GM20000 (cell line): ENCODE measurements at regions not wholly inside any gene's neighbourhood (a gene's known extent, or its start where the extent isn't known, plus 50 kb on each side); places are given as distances from the start of the nearest gene placed in this dataset.
"Not testable (repeated sequence)": the region's sequence is repeated elsewhere in the genome, so short reads cannot be mapped to it uniquely, and the experiment has no call there.

Source experiments
- DNase-seq: peaks from one replicate; pipeline ENCODE4 v3.0.0; 2012; ENCODE audit warnings: low spot score
- TF ChIP-seq, protein P1 (sequence below): IDR thresholded peaks from 2 replicates; pipeline ENCODE4 v1.5.1; 2012; ENCODE audit warnings: mild to moderate bottlenecking, control low read depth; ENCODE audit errors: extremely low read depth, missing control alignments

DNA sequence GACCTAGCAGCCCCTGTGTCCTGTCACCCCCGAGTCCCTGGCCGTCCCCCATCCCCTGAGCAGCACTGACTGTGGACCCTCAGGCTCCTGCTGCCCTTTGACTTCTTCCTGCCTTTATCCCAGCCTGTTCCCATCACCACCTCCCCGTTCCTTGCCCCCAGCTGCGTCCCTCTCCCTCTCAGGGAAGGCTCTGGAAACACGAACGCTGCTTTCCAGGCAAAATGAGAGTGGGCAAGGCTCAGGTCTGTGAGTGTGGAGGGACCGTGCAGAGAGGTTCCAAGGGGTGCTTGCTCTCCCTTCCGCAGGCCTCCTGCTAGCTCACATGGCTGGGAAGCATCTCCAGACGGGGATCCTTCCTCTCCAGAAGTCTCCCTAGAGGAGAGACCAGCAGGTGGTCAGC lies 501.8 kb upstream of the SALL3 start:
- DNase-seq, result no peak
- TF ChIP-seq, protein P1, sequence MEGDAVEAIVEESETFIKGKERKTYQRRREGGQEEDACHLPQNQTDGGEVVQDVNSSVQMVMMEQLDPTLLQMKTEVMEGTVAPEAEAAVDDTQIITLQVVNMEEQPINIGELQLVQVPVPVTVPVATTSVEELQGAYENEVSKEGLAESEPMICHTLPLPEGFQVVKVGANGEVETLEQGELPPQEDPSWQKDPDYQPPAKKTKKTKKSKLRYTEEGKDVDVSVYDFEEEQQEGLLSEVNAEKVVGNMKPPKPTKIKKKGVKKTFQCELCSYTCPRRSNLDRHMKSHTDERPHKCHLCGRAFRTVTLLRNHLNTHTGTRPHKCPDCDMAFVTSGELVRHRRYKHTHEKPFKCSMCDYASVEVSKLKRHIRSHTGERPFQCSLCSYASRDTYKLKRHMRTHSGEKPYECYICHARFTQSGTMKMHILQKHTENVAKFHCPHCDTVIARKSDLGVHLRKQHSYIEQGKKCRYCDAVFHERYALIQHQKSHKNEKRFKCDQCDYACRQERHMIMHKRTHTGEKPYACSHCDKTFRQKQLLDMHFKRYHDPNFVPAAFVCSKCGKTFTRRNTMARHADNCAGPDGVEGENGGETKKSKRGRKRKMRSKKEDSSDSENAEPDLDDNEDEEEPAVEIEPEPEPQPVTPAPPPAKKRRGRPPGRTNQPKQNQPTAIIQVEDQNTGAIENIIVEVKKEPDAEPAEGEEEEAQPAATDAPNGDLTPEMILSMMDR, result no peak

- TF ChIP-seq, protein P1, result no peak
- no peak for DNase-seq
Observed at GRCh38 chr18:78479443-78479842, 500.2 kb upstream of the SALL3 start.

GRCh38 chr18:78480262-78481054 lies 499.2 kb upstream of the SALL3 start:
- DNase-seq, result no peak
- TF ChIP-seq, protein P1, result no peak

DNA sequence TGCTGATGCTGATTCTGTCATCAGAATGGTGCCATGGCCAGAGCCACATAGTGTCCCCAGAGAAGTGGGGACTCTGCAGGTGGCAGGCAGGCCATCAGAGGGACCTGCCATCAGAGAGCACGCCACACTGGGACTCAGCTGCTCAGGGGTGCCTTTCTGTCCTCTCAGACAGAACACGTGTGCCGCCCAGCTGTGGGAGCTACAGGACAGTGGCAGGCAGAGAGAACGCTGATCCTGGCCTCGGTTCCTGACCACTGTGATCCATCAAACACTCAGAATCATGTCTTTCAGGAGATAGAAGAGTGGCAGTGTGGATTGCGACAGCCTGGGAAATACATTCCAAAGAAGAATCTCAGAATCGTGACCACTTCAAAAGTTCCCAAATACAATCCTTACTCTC lies 497.2 kb upstream of the SALL3 start:
- TF ChIP-seq, protein P1, result no peak
- no peak for DNase-seq

DNA sequence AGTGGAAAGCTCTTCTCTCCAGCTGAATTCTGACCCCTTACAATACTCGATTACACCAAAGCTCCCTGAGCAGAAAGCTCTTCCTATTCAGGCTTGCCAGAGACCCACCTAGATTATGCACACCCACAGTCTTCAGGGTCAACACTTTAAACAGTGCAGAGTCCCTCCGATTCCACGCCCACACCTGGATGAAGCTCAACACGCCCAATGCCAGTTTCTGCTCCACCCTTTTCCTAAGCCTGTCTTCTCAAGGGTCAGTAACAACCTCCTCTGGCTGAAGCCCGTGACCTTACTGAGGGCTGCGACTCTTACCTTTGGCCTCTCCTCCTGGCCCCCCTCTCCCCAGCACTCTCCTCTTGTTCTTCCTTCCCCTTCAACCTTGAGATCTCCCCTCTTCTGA lies 492.0 kb upstream of the SALL3 start:
- TF ChIP-seq, protein P1, result no peak
- DNase-seq, result no peak

DNA sequence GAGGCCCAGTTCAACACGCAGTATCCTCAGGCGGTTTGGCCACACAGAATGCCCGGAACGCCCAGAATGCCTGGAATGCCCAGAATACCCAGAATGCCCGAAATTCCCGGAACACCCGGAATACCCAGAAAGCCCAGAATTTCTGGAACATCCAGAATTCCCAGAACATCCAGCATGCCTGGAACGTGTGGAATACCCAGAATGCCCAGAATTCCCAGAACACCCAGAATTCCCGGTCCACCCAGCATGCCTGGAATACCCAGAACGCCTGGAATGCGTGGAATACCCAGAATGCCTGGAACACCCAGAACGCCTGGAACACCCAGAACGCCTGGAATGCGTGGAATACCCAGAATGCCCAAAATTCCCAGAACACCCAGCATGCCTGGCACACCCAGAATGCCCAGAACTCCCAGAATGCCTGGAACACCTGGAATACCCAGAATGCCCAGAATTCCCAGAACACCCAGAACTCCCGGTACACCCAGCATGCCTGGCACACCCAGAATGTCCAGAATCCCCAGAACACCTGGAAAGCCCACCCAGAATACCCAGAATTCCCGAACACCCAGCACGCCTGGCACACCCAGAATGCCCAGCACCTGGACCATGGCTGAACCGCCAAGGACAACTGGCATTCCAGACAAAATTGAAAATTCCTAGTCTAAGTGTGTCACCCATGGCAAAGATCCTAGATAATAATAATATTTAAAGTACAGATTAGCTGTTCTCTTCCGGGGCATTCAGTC lies 487.4 kb upstream of the SALL3 start:
- TF ChIP-seq, protein P1, result no peak
- DNase-seq, result no peak

GRCh38 chr18:78492813-78493371 lies 486.7 kb upstream of the SALL3 start:
- DNase-seq, result no peak
- TF ChIP-seq, protein P1, result no peak

GRCh38 chr18:78493490-78493889 lies 486.1 kb upstream of the SALL3 start:
- DNase-seq, result not testable (repeated sequence)
